Endothelial cell of umbilical vein (primary cell): ENCODE measurements at regions not wholly inside any gene's neighbourhood (a gene's known extent, or its start where the extent isn't known, plus 50 kb on each side); places are given as distances from the start of the nearest gene placed in this dataset.

ENCODE experiments used
- BruUV-seq: library from RNA; stranded (reverse); fragments of 400-500 nt; replicated peaks from 2 replicates; lab custom pipeline; 2021; lab: Mats Ljungman, UMichigan
- CTCF ChIA-PET: fragments of 300-600, 350-600 bp; sonication (Branson Sonifier 250); formaldehyde crosslinking; loops from one replicate; lab custom pipeline; 2021; ENCODE audit warnings: antibody characterized with exemption, inconsistent platforms; lab: Charles Lee
- POLR2A ChIA-PET: fragments of 300-600, 350-600 bp; sonication (Branson Sonifier 250); formaldehyde crosslinking; loops from one replicate; lab custom pipeline; 2021; ENCODE audit warnings: antibody characterized with exemption, inconsistent platforms; lab: Charles Lee
- DNase-seq: peaks from one replicate; pipeline ENCODE4 v3.0.0-alpha.2; 2011; ENCODE audit warnings: low read depth, low spot score
- FAIRE-seq: peaks from 2 replicates; lab custom pipeline; 2011; peaks lifted over from hg19 to GRCh38; lab: Jason Lieb, UNC
- H2AFZ ChIP-seq: 2 replicates; pipeline ENCODE4 v1.6.0; 2012; ENCODE audit warnings: low read depth, low read length, control low read depth, inconsistent platforms
- H3K27ac ChIP-seq: 2 replicates; pipeline ENCODE4 v1.5.1; 2011; ENCODE audit warnings: low read depth, mild to moderate bottlenecking, control low read depth, low read length, moderate library complexity; ENCODE audit not compliant: insufficient read depth
- H3K27me3 ChIP-seq, 2 experiments: 2 replicates each; pipeline versions ENCODE4 v1.6.0 to v1.6.1; 2011; ENCODE audit warnings: low read length in 2 of 2, mixed read lengths in 1 of 2; ENCODE audit not compliant: control insufficient read depth in 2 of 2, insufficient read depth in 2 of 2
- H3K36me3 ChIP-seq, 2 experiments: 2 replicates in 1 of 2; 3 replicates in 1 of 2; pipeline ENCODE4 v1.5.1; 2011; ENCODE audit warnings: low read length in 2 of 2, mild to moderate bottlenecking in 1 of 2, moderate library complexity in 1 of 2; ENCODE audit not compliant: control insufficient read depth in 2 of 2, insufficient read depth in 2 of 2; ENCODE audit errors: extremely low read depth in 1 of 2
- H3K4me1 ChIP-seq: 3 replicates; pipeline ENCODE4 v1.5.1; 2011; ENCODE audit warnings: mild to moderate bottlenecking, low read length; ENCODE audit not compliant: control insufficient read depth, insufficient read depth; ENCODE audit errors: extremely low read depth
- H3K4me2 ChIP-seq: 2 replicates; pipeline ENCODE4 v1.6.1; 2011; ENCODE audit warnings: low read length, control low read depth, mixed read lengths; ENCODE audit not compliant: insufficient read depth
- H3K4me3 ChIP-seq, 3 experiments: fragments of 200-600 bp in 1 of 3; sonication (generic), shearing (Covaris generic) in 1 of 3; replicated peaks in 1 of 3; 2 replicates each; pipeline ENCODE4 v1.5.1; 2011 to 2016; ENCODE audit warnings: control low read depth in 3 of 3, low read length in 3 of 3, mild to moderate bottlenecking in 2 of 3, inconsistent platforms in 1 of 3, low read depth in 1 of 3, moderate library complexity in 1 of 3; ENCODE audit not compliant: insufficient read depth in 1 of 3
- H3K79me2 ChIP-seq: 2 replicates; pipeline ENCODE4 v1.6.0; 2012; ENCODE audit warnings: low read length, inconsistent platforms; ENCODE audit not compliant: control insufficient read depth, insufficient read depth
- H3K9ac ChIP-seq: replicated peaks from 2 replicates; pipeline ENCODE3; 2011; ENCODE audit warnings: low read length, control low read depth; ENCODE audit not compliant: insufficient read depth; ENCODE audit errors: extremely low read depth
- H3K9me1 ChIP-seq: replicated peaks from 3 replicates; pipeline ENCODE4 v1.6.0; 2011; ENCODE audit warnings: mild to moderate bottlenecking, low read length; ENCODE audit not compliant: control insufficient read depth, insufficient read depth; ENCODE audit errors: extremely low read depth
- H3K9me3 ChIP-seq: replicated peaks from 2 replicates; pipeline ENCODE4 v1.5.1; 2012; ENCODE audit warnings: low read length, inconsistent platforms; ENCODE audit not compliant: control insufficient read depth, insufficient read depth
- H4K20me1 ChIP-seq: replicated peaks from 2 replicates; pipeline ENCODE3; 2011; ENCODE audit warnings: mild to moderate bottlenecking, low read length; ENCODE audit not compliant: control insufficient read depth, insufficient read depth; ENCODE audit errors: extremely low read depth
- CTCF ChIP-seq, 2 donors: IDR thresholded peaks; 1 replicate in 1 of 2; 2 replicates in 1 of 2; pipeline ENCODE4 v1.5.1; 2011; ENCODE audit warnings: low read length in 2 of 2, mild to moderate bottlenecking in 2 of 2, moderate library complexity in 2 of 2, control low read depth in 1 of 2, inconsistent platforms in 1 of 2, low read depth in 1 of 2; ENCODE audit not compliant: insufficient read depth in 1 of 2; ENCODE audit errors: extremely low read depth in 1 of 2
- GATA2 ChIP-seq: IDR thresholded peaks from 2 replicates; pipeline ENCODE4 v1.7.0; 2011; ENCODE audit warnings: low read depth, mild to moderate bottlenecking, moderate library complexity, mixed read lengths, low read length; ENCODE audit not compliant: insufficient read length, insufficient read depth
- JUN ChIP-seq: IDR thresholded peaks from 2 replicates; pipeline ENCODE4 v1.6.1; 2011; ENCODE audit warnings: borderline replicate concordance, low read depth; ENCODE audit not compliant: insufficient read length, insufficient read depth
- dilution Hi-C: fragments of 300-500 bp; cut with MboI; formaldehyde crosslinking; loops from one replicate; pipeline ENCODE4 v1.15.0; 2019; ENCODE audit warnings: low sequenced_read_pairs; ENCODE audit not compliant: extremely low pct_ligation_motif_present
- intact Hi-C: fragments of 100-400 bp; cut with micrococcal nuclease; formaldehyde crosslinking; loops from one replicate; pipeline ENCODE4 v1.10.0; 2022
- TF ChIP-seq, protein P1 (sequence below): IDR thresholded peaks from 2 replicates; pipeline ENCODE4 v1.6.1; 2011; ENCODE audit not compliant: insufficient read depth, insufficient read length

DNA sequence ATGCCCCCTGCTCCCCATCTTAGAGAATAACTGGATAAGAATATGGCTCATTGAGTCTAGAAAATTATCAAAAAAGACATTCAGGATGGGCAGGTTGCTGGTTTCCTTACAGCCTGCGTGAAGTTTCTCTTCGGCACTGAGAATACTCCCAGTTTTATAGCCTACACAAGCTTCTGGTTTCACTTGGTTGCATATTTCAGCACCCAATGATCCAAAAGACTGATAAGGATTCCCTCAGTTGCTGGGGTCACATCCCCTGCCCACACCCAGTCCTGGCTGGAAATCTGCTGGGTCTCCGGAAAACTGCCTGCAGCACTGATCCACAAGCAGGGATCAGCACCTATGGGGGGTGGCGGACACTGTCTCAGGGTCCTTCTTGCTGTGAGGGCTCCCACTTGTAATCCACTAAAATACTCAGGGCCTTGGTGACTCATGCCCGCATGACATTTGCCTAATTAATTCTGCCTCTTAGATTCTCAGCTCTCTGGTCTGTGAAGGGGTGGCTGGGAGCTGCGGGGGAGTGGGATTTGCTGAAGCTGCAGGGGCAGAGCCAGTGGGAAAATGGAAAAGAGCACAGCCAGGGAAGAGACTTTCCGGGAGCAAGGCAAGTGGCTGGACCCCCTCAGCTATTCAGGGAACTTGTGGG, 142.5 kb downstream of the ZNF648 start:
- Histone ChIP-seq H3K79me2 (no peaks in the 10 kb centered on the region), H3K9me3 (no peaks in the 10 kb centered on the region), H3K9ac (no peak overlapping the region), H3K27ac (no peak overlapping the region), H3K4me2 (no peak overlapping the region), H3K27me3 (no peaks in the 10 kb centered on the region), H3K4me3 (no peak overlapping the region), H3K4me1 (no peaks in the 10 kb centered on the region), H2AFZ (no peak overlapping the region), H3K9me1 (no peaks in the 10 kb centered on the region), H4K20me1 (no peaks in the 10 kb centered on the region), H3K36me3 (no peaks in the 10 kb centered on the region)
- BruUV-seq: no TSS peak
- DNase-seq: no peak
- dilution Hi-C loops: no loop called here
- FAIRE-seq: no peak
- POLR2A ChIA-PET: no interaction called here
- CTCF ChIA-PET: no interaction called here
- TF ChIP-seq JUN: no peak
- TF ChIP-seq GATA2: no peak
- no peak for TF ChIP-seq CTCF (IDR thresholded peaks at IDR 0.05; ENCODE audit: extremely low read depth in 1 of 2, insufficient read depth in 1 of 2, low read depth in 1 of 2, low read length in 2 of 2)
- TF ChIP-seq, protein P1, sequence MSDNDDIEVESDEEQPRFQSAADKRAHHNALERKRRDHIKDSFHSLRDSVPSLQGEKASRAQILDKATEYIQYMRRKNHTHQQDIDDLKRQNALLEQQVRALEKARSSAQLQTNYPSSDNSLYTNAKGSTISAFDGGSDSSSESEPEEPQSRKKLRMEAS: no peak
- intact Hi-C loops: no loop called here

GRCh38 chr1:181911715-181912114, 149.8 kb downstream of the ZNF648 start:
- peaks cover 3% of the 10 kb centered on the region for H3K9me3 ChIP-seq

More at GRCh38 chr1:181911715-181912114, 149.8 kb downstream of the ZNF648 start:
- Histone ChIP-seq H3K27ac (no peak overlapping the region), H2AFZ (no peak overlapping the region), H3K79me2 (no peaks in the 10 kb centered on the region), H3K27me3 (no peaks in the 10 kb centered on the region), H3K4me3 (no peak overlapping the region), H3K4me2 (no peak overlapping the region), H3K9ac (no peak overlapping the region), H3K4me1 (no peaks in the 10 kb centered on the region), H4K20me1 (no peaks in the 10 kb centered on the region), H3K36me3 (no peaks in the 10 kb centered on the region), H3K9me1 (no peaks in the 10 kb centered on the region)
- no TSS peak for BruUV-seq
- DNase-seq (no peak), FAIRE-seq (no peak)
- no peak for TF ChIP-seq CTCF (IDR thresholded peaks at IDR 0.05; ENCODE audit: extremely low read depth in 1 of 2, insufficient read depth in 1 of 2, low read depth in 1 of 2, low read length in 2 of 2)
- CTCF ChIA-PET: no interaction called here
- dilution Hi-C loops: no loop called here
- POLR2A ChIA-PET: no interaction called here
- intact Hi-C loops: no loop called here
